CD1c-positive myeloid dendritic cell (primary cell): ENCODE measurements at regions not wholly inside any gene's neighbourhood (a gene's known extent, or its start where the extent isn't known, plus 50 kb on each side); places are given as distances from the start of the nearest gene placed in this dataset.

Experiments
- DNase-seq: peaks from one replicate; pipeline ENCODE4 v3.0.0-alpha.2; 2016; ENCODE audit errors: extremely low spot score

- no peak for DNase-seq
These were observed 235.7 kb downstream of the HTR1A start for GRCh38 chr5:63726496-63726895.

- no peak for DNase-seq
These were observed 243.1 kb downstream of the HTR1A start for GRCh38 chr5:63719147-63719546.

- no peak for DNase-seq
These were observed 262.0 kb downstream of the HTR1A start for GRCh38 chr5:63700241-63700640.

GRCh38 chr5:63697811-63698210, 264.4 kb downstream of the HTR1A start:
- no peak for DNase-seq

- no peak for DNase-seq
These were observed 271.7 kb downstream of the HTR1A start for GRCh38 chr5:63690546-63690945.

GRCh38 chr5:63687854-63688516, 274.3 kb downstream of the HTR1A start:
- DNase-seq = no peak

GRCh38 chr5:63686938-63687337, 275.3 kb downstream of the HTR1A start:
- DNase-seq = no peak

- no peak for DNase-seq
These were observed 276.1 kb downstream of the HTR1A start for GRCh38 chr5:63686181-63686580.

GRCh38 chr5:63685454-63685853, 276.8 kb downstream of the HTR1A start:
- DNase-seq = no peak

- no peak for DNase-seq
These were observed 287.4 kb downstream of the HTR1A start for GRCh38 chr5:63674881-63675280.

- no peak for DNase-seq
These were observed 307.2 kb downstream of the HTR1A start for GRCh38 chr5:63655043-63655442.

- DNase-seq = no peak
These were observed 311.7 kb downstream of the HTR1A start for GRCh38 chr5:63650581-63650980.

GRCh38 chr5:63648376-63648775, 313.9 kb downstream of the HTR1A start:
- DNase-seq = no peak

GRCh38 chr5:63629951-63630630, 332.2 kb downstream of the HTR1A start:
- DNase-seq = no peak

GRCh38 chr5:63613442-63613841, 348.8 kb downstream of the HTR1A start:
- DNase-seq = no peak

- DNase-seq = no peak
These were observed 358.2 kb downstream of the HTR1A start for GRCh38 chr5:63603996-63604395.

- no peak for DNase-seq
These were observed 359.3 kb downstream of the HTR1A start for GRCh38 chr5:63602971-63603370.

GRCh38 chr5:63596254-63596653, 366.0 kb downstream of the HTR1A start:
- no peak for DNase-seq

GRCh38 chr5:63573380-63573779, 388.9 kb downstream of the HTR1A start:
- no peak for DNase-seq

GRCh38 chr5:63572740-63573139, 389.5 kb downstream of the HTR1A start:
- no peak for DNase-seq

- DNase-seq = no peak
These were observed 391.5 kb downstream of the HTR1A start for GRCh38 chr5:63570752-63571151.

- no peak for DNase-seq
These were observed 397.5 kb downstream of the HTR1A start for GRCh38 chr5:63564789-63565188.

GRCh38 chr5:63563008-63563917, 399.0 kb downstream of the HTR1A start:
- no peak for DNase-seq
